ENCODE measurements at regions not wholly inside any gene's neighbourhood (a gene's known extent, or its start where the extent isn't known, plus 50 kb on each side); places are given as distances from the start of the nearest gene placed in this dataset.
"Not testable (repeated sequence)": the region's sequence is repeated elsewhere in the genome, so short reads cannot be mapped to it uniquely, and the experiment has no call there.

DNA sequence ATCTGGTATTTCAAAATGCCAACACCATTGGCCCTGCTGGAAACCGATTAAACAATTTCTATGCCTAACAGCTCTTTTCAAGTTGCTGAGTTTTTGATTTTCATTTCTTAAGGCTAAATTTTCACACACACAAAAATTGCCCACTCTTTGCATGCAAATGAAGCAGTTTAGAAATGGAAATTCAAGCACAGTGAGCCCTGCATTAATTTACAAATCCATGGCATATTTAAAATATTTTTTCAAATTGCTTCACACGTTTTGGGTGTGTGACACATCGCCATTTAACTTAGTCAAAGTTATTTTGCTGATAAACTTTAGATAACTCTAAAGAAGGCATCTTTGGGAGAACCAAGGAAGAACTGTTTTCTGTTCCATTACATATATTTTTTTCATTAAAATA, 184.8 kb downstream of the TXNL1 start:
- H3K4me3 ChIP-seq (ENCODE audit: low read length), result no peak overlapping the region
- TF ChIP-seq, protein P1, sequence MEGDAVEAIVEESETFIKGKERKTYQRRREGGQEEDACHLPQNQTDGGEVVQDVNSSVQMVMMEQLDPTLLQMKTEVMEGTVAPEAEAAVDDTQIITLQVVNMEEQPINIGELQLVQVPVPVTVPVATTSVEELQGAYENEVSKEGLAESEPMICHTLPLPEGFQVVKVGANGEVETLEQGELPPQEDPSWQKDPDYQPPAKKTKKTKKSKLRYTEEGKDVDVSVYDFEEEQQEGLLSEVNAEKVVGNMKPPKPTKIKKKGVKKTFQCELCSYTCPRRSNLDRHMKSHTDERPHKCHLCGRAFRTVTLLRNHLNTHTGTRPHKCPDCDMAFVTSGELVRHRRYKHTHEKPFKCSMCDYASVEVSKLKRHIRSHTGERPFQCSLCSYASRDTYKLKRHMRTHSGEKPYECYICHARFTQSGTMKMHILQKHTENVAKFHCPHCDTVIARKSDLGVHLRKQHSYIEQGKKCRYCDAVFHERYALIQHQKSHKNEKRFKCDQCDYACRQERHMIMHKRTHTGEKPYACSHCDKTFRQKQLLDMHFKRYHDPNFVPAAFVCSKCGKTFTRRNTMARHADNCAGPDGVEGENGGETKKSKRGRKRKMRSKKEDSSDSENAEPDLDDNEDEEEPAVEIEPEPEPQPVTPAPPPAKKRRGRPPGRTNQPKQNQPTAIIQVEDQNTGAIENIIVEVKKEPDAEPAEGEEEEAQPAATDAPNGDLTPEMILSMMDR (IDR thresholded peaks at IDR 0.05; ENCODE audit: insufficient read depth, low read depth, low read length, missing control alignments), result no peak
- no peak for DNase-seq (ENCODE audit: low read depth)

DNA sequence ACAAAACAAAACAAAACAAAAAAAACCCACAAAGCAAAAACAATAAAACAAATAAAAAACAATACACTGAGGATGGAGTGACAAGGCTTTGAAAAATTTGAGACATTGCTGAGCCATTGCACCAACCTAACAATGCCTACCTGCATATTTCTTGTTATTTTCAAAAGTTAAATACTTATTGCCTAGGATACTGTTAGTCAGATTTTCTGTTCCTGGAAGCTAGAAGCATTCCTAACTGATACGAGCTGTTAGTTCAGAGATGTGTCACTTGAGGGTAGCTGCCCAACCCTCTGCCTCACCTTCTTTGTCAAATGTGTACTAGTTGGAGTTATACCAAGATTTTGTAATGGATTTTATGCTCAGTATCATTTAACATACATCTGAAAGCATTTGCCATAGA, 187.2 kb downstream of the TXNL1 start:
- peak; percentile 75 for DNase-seq (ENCODE audit: low read depth)
- TF ChIP-seq, protein P1 (IDR thresholded peaks at IDR 0.05; ENCODE audit: insufficient read depth, low read depth, low read length, missing control alignments), result no peak
- H3K4me3 ChIP-seq (ENCODE audit: low read length), result no peak overlapping the region

DNA sequence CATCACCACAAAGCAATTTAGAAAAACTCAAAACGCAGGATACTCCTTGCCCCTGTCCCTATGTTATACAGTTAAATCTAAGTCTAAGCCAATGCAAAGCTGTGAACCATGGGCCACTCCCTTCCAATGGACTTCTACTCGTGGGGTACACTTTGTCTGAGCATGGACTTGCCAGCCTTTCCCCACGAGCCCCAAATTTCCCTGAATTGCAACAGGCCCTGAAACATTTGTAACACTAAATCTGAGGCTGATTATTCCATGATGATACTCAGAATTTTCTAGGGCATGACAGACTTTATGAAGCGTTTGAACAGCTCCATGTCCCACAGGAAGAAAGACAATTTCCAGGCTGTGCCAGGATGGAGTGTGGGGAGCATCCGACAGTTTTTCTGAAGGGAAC, 189.6 kb downstream of the TXNL1 start:
- TF ChIP-seq, protein P1 (IDR thresholded peaks at IDR 0.05; ENCODE audit: insufficient read depth, low read depth, low read length, missing control alignments), result no peak
- no peak overlapping the region for H3K4me3 ChIP-seq (ENCODE audit: low read length)
- no peak for DNase-seq (ENCODE audit: low read depth)

GRCh38 chr18:56445422-56445821, 193.0 kb downstream of the TXNL1 start:
- DNase-seq (ENCODE audit: low read depth), result no peak

DNA sequence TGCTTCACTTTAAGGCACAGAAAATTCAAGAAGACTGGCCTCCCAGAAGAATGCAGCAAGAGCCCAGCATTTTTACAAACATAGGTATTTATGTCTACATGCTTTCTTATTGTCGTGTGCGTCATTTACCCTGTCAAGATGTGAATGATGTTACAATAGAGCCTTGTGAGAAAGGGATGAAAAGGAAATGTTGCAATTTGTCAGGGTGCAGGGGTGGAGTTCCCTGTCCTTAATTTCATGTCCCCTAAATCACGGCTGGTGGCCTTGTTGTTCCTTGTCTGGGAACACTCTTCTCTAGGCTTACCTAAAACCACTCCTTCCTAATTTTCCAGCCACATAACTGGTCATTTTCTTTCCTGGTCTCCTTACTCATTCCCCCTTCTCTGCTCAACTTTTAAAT, 194.2 kb downstream of the TXNL1 start:
- no peak for DNase-seq (ENCODE audit: low read depth)
- H3K4me3 ChIP-seq (ENCODE audit: low read length), result no peak overlapping the region
- TF ChIP-seq, protein P1 (IDR thresholded peaks at IDR 0.05; ENCODE audit: insufficient read depth, low read depth, low read length, missing control alignments), result no peak

More at GRCh38 chr18:56445422-56445821, 193.0 kb downstream of the TXNL1 start:
- TF ChIP-seq, protein P1 (IDR thresholded peaks at IDR 0.05; ENCODE audit: insufficient read depth, low read depth, low read length, missing control alignments), result no peak
- no peak overlapping the region for H3K4me3 ChIP-seq (ENCODE audit: low read length)

DNA sequence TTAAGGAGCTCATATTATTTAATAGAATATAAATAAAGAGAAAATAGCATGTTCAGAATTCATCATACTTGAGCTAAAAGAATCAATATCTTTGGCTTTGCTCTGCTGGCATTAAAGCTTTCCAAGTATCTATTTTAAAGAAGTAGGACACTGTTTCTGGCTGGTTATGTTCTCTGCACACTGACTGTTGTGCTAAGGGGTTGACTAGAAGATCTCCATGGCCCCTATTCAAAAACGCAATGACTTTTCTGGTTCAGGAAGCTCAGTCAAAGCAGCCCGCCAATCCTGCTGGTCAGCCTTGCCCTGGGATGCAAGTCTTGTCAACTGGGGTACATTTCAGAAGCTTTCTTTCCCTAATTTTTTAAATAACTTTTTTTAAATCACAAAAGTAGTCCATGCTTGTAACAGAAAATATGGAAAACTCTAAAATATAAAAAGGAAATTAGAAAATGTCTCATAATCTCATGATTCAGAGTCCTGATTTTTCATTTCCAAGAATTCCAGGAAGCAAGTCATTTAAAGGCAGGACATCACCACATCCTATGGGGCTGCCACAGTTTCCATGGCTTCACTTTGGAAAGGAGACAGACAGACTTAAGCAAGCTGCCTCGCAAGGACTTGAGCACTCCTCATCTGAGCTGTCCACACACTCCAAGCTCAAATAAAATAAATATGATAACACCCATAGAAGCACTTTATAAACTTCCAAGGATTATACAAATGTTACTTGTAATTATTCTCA, 195.1 kb downstream of the TXNL1 start:
- no peak for DNase-seq (ENCODE audit: low read depth)
- TF ChIP-seq, protein P1 (IDR thresholded peaks at IDR 0.05; ENCODE audit: insufficient read depth, low read depth, low read length, missing control alignments), result no peak
- no peak overlapping the region for H3K4me3 ChIP-seq (ENCODE audit: low read length)

DNA sequence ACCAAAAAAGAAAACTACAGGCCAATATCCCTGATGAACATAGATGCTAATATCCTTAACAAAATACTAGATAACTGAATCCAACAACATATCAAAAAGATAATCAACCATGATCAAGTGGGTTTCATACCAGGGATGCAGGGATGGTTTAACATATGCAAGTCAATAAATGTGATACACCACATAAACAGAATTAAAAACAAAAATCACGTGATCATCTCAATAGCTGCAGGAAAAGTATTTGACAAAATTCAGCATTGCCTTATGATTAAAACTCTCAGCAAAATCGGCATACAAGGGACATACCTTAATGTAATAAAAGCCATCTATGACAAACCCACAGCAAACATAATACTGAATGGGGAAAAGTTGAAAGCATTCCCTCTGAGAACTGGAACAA, 199.9 kb downstream of the TXNL1 start:
- not testable (repeated sequence) for H3K4me3 ChIP-seq (ENCODE audit: low read length); DNase-seq (ENCODE audit: low read depth)
